ENCODE measurements at regions not wholly inside any gene's neighbourhood (a gene's known extent, or its start where the extent isn't known, plus 50 kb on each side); places are given as distances from the start of the nearest gene placed in this dataset.

- DNase-seq (ENCODE audit: low spot score), result no peak
- in situ Hi-C loops (cut with MboI; ENCODE audit: low sequenced_read_pairs, unreplicated experiment), result no loop called here
- TF ChIP-seq CTCF (IDR thresholded peaks at IDR 0.05; ENCODE audit: borderline replicate concordance, control extremely low read depth, extremely low read depth, insufficient read depth, missing control alignments), result no peak
Measured at GRCh38 chr15:66896611-66897010, 168.8 kb upstream of the SMAD3 start.

GRCh38 chr15:66897416-66897815 is 168.0 kb upstream of the SMAD3 start:
- in situ Hi-C loops (cut with MboI; ENCODE audit: low sequenced_read_pairs, unreplicated experiment), result no loop called here
- no peak for TF ChIP-seq CTCF (IDR thresholded peaks at IDR 0.05; ENCODE audit: borderline replicate concordance, control extremely low read depth, extremely low read depth, insufficient read depth, missing control alignments)
- no peak for DNase-seq (ENCODE audit: low spot score)

GRCh38 chr15:66897971-66898370 is 167.4 kb upstream of the SMAD3 start:
- no peak for TF ChIP-seq CTCF (IDR thresholded peaks at IDR 0.05; ENCODE audit: borderline replicate concordance, control extremely low read depth, extremely low read depth, insufficient read depth, missing control alignments)
- no peak for DNase-seq (ENCODE audit: low spot score)
- in situ Hi-C loops (cut with MboI; ENCODE audit: low sequenced_read_pairs, unreplicated experiment), result no loop called here

- in situ Hi-C loops (cut with MboI; ENCODE audit: low sequenced_read_pairs, unreplicated experiment), result no loop called here
- DNase-seq (ENCODE audit: low spot score), result no peak
- TF ChIP-seq CTCF (IDR thresholded peaks at IDR 0.05; ENCODE audit: borderline replicate concordance, control extremely low read depth, extremely low read depth, insufficient read depth, missing control alignments), result no peak
Measured at GRCh38 chr15:66898656-66899386, 166.6 kb upstream of the SMAD3 start.

GRCh38 chr15:66899555-66900350 is 165.6 kb upstream of the SMAD3 start:
- TF ChIP-seq CTCF (IDR thresholded peaks at IDR 0.05; ENCODE audit: borderline replicate concordance, control extremely low read depth, extremely low read depth, insufficient read depth, missing control alignments), result no peak
- in situ Hi-C loops (cut with MboI; ENCODE audit: low sequenced_read_pairs, unreplicated experiment), result no loop called here
- DNase-seq (ENCODE audit: low spot score), result no peak

- in situ Hi-C loops (cut with MboI; ENCODE audit: low sequenced_read_pairs, unreplicated experiment), result no loop called here
- DNase-seq (ENCODE audit: low spot score), result no peak
- TF ChIP-seq CTCF (IDR thresholded peaks at IDR 0.05; ENCODE audit: borderline replicate concordance, control extremely low read depth, extremely low read depth, insufficient read depth, missing control alignments), result no peak
Measured at GRCh38 chr15:66900586-66901310, 164.7 kb upstream of the SMAD3 start.

Data from GM13976 (cell line).